Fibroblast of lung (primary cell): ENCODE measurements at regions not wholly inside any gene's neighbourhood (a gene's known extent, or its start where the extent isn't known, plus 50 kb on each side); places are given as distances from the start of the nearest gene placed in this dataset.

Experiments
- EZH2 ChIP-seq: IDR thresholded peaks from 2 replicates; pipeline ENCODE4 v1.5.1; 2012; ENCODE audit warnings: low read length, control low read depth, mild to moderate bottlenecking; ENCODE audit errors: missing control alignments
- TF ChIP-seq, protein P1 (sequence below), 2 donors: IDR thresholded peaks in 1 of 2; conservative IDR thresholded peaks in 1 of 2; 1 replicate in 1 of 2; 2 replicates in 1 of 2; pipeline ENCODE4 v1.5.1; 2011 to 2012; ENCODE audit warnings: low read length in 2 of 2, control low read depth in 1 of 2, inconsistent platforms in 1 of 2, low read depth in 1 of 2, mild to moderate bottlenecking in 1 of 2

GRCh38 chr7:51640841-51641240 is 324.2 kb upstream of the COBL start:
- TF ChIP-seq, protein P1, sequence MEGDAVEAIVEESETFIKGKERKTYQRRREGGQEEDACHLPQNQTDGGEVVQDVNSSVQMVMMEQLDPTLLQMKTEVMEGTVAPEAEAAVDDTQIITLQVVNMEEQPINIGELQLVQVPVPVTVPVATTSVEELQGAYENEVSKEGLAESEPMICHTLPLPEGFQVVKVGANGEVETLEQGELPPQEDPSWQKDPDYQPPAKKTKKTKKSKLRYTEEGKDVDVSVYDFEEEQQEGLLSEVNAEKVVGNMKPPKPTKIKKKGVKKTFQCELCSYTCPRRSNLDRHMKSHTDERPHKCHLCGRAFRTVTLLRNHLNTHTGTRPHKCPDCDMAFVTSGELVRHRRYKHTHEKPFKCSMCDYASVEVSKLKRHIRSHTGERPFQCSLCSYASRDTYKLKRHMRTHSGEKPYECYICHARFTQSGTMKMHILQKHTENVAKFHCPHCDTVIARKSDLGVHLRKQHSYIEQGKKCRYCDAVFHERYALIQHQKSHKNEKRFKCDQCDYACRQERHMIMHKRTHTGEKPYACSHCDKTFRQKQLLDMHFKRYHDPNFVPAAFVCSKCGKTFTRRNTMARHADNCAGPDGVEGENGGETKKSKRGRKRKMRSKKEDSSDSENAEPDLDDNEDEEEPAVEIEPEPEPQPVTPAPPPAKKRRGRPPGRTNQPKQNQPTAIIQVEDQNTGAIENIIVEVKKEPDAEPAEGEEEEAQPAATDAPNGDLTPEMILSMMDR (conservative IDR thresholded peaks at IDR 0.05 in 1 of 2, IDR thresholded peaks at IDR 0.05 in 1 of 2; ENCODE audit: low read depth in 1 of 2, low read length in 2 of 2): no peak
- TF ChIP-seq EZH2: no peak
